PC-3 (cell line): ENCODE measurements at regions not wholly inside any gene's neighbourhood (a gene's known extent, or its start where the extent isn't known, plus 50 kb on each side); places are given as distances from the start of the nearest gene placed in this dataset.

ENCODE experiments used
- ATAC-seq: fragments of 200-7000 bp; cut with Tn5 transposase; 2 replicates; pipeline ENCODE4 v1.9.1; 2020; ENCODE audit warnings: mild to moderate bottlenecking, moderate library complexity
- BruUV-seq: library from RNA; stranded (reverse); fragments of 400-500 nt; replicated peaks from 2 replicates; lab custom pipeline; 2021; lab: Mats Ljungman, UMichigan
- CTCF ChIA-PET: fragments of 300-600 bp; sonication (Branson Sonifier 250); formaldehyde crosslinking; loops from one replicate; lab custom pipeline; 2022; ENCODE audit warnings: antibody characterized with exemption; lab: Charles Lee
- POLR2A ChIA-PET: fragments of 300-600 bp; sonication (Branson Sonifier 250); formaldehyde crosslinking; loops from one replicate; lab custom pipeline; 2022; ENCODE audit warnings: antibody characterized with exemption; ENCODE audit not compliant: unreplicated experiment; lab: Charles Lee
- DNase-seq: peaks from one replicate; pipeline ENCODE4 v3.0.0-alpha.2; 2015
- H2AFZ ChIP-seq: fragments of 300-600 bp; sonication (generic); 2 replicates; pipeline ENCODE4 v1.6.0; 2016; ENCODE audit warnings: antibody characterized with exemption, low read length
- H3F3A ChIP-seq: fragments of 300-600 bp; sonication (generic); one replicate; pipeline ENCODE4 v1.6.0; 2017; ENCODE audit warnings: antibody characterized with exemption, low read length, control low read depth, mild to moderate bottlenecking; ENCODE audit not compliant: unreplicated experiment
- H3K27ac ChIP-seq: fragments of 300-600 bp; sonication (generic); 2 replicates; pipeline ENCODE4 v1.5.1; 2016; ENCODE audit warnings: mild to moderate bottlenecking, low read length
- H3K27me3 ChIP-seq: fragments of 300-600 bp; sonication (generic); 2 replicates; pipeline ENCODE4 v1.6.1; 2016; ENCODE audit warnings: low read length, mixed read lengths
- H3K36me3 ChIP-seq: fragments of 300-600 bp; sonication (generic); 2 replicates; pipeline ENCODE4 v1.6.1; 2016; ENCODE audit warnings: low read depth, mixed run types, low read length, mixed read lengths
- H3K4me1 ChIP-seq: fragments of 300-600 bp; sonication (generic); 2 replicates; pipeline ENCODE4 v1.5.1; 2016; ENCODE audit warnings: low read length; ENCODE audit not compliant: insufficient read depth
- H3K4me2 ChIP-seq: fragments of 300-600 bp; sonication (generic); 2 replicates; pipeline ENCODE4 v1.6.0; 2016; ENCODE audit warnings: low read length
- H3K4me3 ChIP-seq: fragments of 300-600 bp; sonication (generic); 2 replicates; pipeline ENCODE4 v1.5.1; 2016; ENCODE audit warnings: mild to moderate bottlenecking, low read length, mixed read lengths
- H3K79me2 ChIP-seq: fragments of 300-600 bp; sonication (generic); 2 replicates; pipeline ENCODE4 v1.6.1; 2017; ENCODE audit warnings: low read length, mixed read lengths
- H3K9ac ChIP-seq: fragments of 300-600 bp; sonication (generic); 2 replicates; pipeline ENCODE4 v1.6.0; 2016; ENCODE audit warnings: mild to moderate bottlenecking, low read length
- H3K9me2 ChIP-seq: fragments of 300-600 bp; sonication (generic); replicated peaks from 2 replicates; pipeline ENCODE4 v1.6.1; 2016; ENCODE audit warnings: mixed run types, low read length, mixed read lengths
- H3K9me3 ChIP-seq: fragments of 300-600 bp; sonication (generic); 2 replicates; pipeline ENCODE4 v1.6.1; 2016; ENCODE audit warnings: low read length, mixed read lengths
- H4K20me1 ChIP-seq: fragments of 300-600 bp; sonication (generic); 2 replicates; pipeline ENCODE4 v1.6.1; 2016; ENCODE audit warnings: low read length, mixed read lengths
- EZH2 ChIP-seq: fragments of 300-600 bp; sonication (generic); IDR thresholded peaks from one replicate; pipeline ENCODE4 v1.6.1; 2017; ENCODE audit warnings: antibody characterized with exemption, mild to moderate bottlenecking, low read length; ENCODE audit not compliant: unreplicated experiment
- EZH2phosphoT487 ChIP-seq: fragments of 300-600 bp; sonication (generic); IDR thresholded peaks from 2 replicates; pipeline ENCODE4 v1.6.1; 2018; ENCODE audit warnings: mild to moderate bottlenecking, antibody characterized with exemption, low read length, borderline replicate concordance
- intact Hi-C: fragments of 100-400 bp; cut with micrococcal nuclease; formaldehyde crosslinking; loops from 2 replicates; pipeline ENCODE4 v1.9.0; 2023
- TF ChIP-seq, protein P1 (sequence below): fragments of 300-600 bp; sonication (generic); conservative IDR thresholded peaks from 2 replicates; pipeline ENCODE4 v1.5.1; 2017; ENCODE audit warnings: antibody characterized with exemption, low read depth, mild to moderate bottlenecking, low read length

DNA sequence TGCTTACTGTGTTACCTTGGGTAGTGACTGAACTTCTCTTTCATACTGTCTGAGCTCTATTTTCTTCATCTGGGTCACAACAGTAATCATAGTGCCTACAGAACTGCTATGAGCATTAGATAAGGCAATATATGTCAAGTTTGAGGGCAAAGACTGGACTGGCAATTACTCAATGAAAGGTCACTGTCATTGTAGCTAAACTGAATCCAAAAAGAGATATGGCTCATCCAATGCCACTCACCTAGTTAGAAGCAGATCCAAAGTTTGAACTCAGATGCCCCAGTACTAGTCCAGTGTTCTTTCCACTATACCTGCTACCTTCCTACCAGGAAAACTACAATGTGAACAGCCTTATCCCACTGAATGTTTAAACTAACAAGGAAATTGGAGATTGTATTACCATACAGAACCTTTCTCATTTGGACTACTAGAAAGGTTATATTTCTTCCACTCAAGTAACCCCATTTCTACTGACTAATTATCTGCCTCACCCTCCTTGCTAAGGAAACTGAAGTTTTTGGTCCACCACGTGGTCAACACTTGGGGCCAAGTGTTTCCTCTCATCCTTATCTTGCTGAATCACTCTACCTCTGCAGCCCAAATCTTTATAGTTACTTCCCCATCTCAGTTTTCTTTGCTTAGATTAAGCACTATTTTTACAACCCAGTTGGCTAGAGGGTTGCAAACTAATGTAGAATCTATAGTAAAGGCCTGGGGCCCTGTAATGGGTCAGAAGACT is 202.3 kb upstream of the LPP start:
- no peak overlapping the region for H3K4me2 ChIP-seq
- no peak overlapping the region for H3K4me3 ChIP-seq
- no peak overlapping the region for H3K27ac ChIP-seq
- H3K4me1 ChIP-seq, result peaks cover 15% of the 10 kb centered on the region
- no TSS peak for BruUV-seq
- no peaks in the 10 kb centered on the region for H3K9me3 ChIP-seq
- no peaks in the 10 kb centered on the region for H3K27me3 ChIP-seq
- H3K9me2 ChIP-seq, result no peaks in the 10 kb centered on the region
- no peak overlapping the region for H2AFZ ChIP-seq
- H3F3A ChIP-seq, result no peaks in the 10 kb centered on the region
- CTCF ChIA-PET, result no interaction called here
- TF ChIP-seq, protein P1, sequence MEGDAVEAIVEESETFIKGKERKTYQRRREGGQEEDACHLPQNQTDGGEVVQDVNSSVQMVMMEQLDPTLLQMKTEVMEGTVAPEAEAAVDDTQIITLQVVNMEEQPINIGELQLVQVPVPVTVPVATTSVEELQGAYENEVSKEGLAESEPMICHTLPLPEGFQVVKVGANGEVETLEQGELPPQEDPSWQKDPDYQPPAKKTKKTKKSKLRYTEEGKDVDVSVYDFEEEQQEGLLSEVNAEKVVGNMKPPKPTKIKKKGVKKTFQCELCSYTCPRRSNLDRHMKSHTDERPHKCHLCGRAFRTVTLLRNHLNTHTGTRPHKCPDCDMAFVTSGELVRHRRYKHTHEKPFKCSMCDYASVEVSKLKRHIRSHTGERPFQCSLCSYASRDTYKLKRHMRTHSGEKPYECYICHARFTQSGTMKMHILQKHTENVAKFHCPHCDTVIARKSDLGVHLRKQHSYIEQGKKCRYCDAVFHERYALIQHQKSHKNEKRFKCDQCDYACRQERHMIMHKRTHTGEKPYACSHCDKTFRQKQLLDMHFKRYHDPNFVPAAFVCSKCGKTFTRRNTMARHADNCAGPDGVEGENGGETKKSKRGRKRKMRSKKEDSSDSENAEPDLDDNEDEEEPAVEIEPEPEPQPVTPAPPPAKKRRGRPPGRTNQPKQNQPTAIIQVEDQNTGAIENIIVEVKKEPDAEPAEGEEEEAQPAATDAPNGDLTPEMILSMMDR, result no peak
- TF ChIP-seq EZH2phosphoT487 (no peak), EZH2 (no peak)
- H4K20me1 ChIP-seq, result no peaks in the 10 kb centered on the region
- intact Hi-C loops, result no loop called here
- POLR2A ChIA-PET, result no interaction called here
- no peak for ATAC-seq
- no peaks in the 10 kb centered on the region for H3K36me3 ChIP-seq
- no peak overlapping the region for H3K9ac ChIP-seq
- H3K79me2 ChIP-seq, result no peaks in the 10 kb centered on the region
- DNase-seq, result no peak

DNA sequence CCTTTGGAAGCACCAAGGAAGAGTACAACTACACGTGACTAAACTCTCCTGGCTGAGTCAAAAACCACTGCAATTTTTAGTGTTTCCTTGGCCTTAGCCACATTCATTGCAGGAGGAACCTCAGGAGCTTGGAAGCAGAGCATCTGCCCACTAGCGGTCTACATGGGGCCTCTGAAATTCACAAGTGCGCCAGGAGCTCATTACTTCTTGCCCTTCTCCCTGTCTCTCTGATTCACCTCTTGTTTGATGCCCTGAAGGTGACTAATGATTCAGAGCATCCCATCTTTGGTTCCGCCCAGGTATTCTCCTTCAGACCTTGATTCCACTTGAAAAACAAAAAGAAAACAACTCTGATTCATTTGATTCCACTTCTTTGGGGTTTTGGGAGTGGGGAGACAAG is 201.1 kb upstream of the LPP start:
- POLR2A ChIA-PET, result no interaction called here
- DNase-seq, result peak; percentile 25
- Histone ChIP-seq H3K27me3 (no peaks in the 10 kb centered on the region), H2AFZ (no peak overlapping the region), H3K4me2 (no peak overlapping the region), H3K27ac (no peak overlapping the region), H3K79me2 (no peaks in the 10 kb centered on the region), H3K9me2 (no peaks in the 10 kb centered on the region), H3K9ac (no peak overlapping the region), H3K4me3 (no peak overlapping the region), H3K9me3 (no peaks in the 10 kb centered on the region), H3K36me3 (no peaks in the 10 kb centered on the region), H4K20me1 (no peaks in the 10 kb centered on the region), H3K4me1 (peaks cover 6% of the 10 kb centered on the region; the same call in 1 of the 2 replicates), H3F3A (no peaks in the 10 kb centered on the region)
- no TSS peak for BruUV-seq
- CTCF ChIA-PET, result no interaction called here
- no peak for TF ChIP-seq EZH2
- no peak for TF ChIP-seq EZH2phosphoT487
- TF ChIP-seq, protein P1, result no peak
- intact Hi-C loops, result no loop called here
- ATAC-seq, result no peak; the same call in 1 of the 2 replicates

DNA sequence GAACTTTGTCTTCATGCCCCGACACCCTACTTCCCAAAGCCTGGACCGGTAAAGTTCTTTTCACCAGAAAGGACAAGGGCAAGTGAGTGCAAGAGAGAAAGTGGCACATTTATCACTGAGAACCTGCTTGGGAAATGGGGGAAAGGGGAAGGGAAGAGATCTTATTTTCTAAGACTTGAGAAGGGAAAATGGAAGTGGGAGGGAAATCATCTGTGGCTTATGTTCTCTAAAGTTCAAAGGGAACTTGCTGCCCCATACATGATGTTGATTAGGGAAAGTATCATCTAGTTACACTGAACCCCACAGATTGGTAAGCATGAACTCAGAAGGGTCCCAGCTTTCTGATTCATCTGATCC is 199.5 kb upstream of the LPP start:
- no peaks in the 10 kb centered on the region for H3K9me2 ChIP-seq
- H3K4me2 ChIP-seq, result no peak overlapping the region
- H3K4me1 ChIP-seq, result peaks cover 6% of the 10 kb centered on the region; the same call in 1 of the 2 replicates
- no peak overlapping the region for H3K4me3 ChIP-seq
- intact Hi-C loops, result no loop called here
- ATAC-seq (no peak), DNase-seq (no peak)
- H3F3A ChIP-seq, result no peaks in the 10 kb centered on the region
- H4K20me1 ChIP-seq, result no peaks in the 10 kb centered on the region
- ChIA-PET POLR2A (interaction anchor here (0.6 kb wide), 1 partner anchor 148 kb away, joined by 4 read pairs; no protein-coding TSS in a partner anchor), CTCF (no interaction called here)
- H2AFZ ChIP-seq, result no peak overlapping the region
- no peak overlapping the region for H3K27ac ChIP-seq
- H3K36me3 ChIP-seq, result no peaks in the 10 kb centered on the region
- TF ChIP-seq, protein P1, result no peak
- TF ChIP-seq EZH2phosphoT487 (no peak), EZH2 (no peak)
- H3K9me3 ChIP-seq, result no peaks in the 10 kb centered on the region
- no peaks in the 10 kb centered on the region for H3K79me2 ChIP-seq
- no peak overlapping the region for H3K9ac ChIP-seq
- BruUV-seq, result no TSS peak
- H3K27me3 ChIP-seq, result no peaks in the 10 kb centered on the region
